ENCODE measurements at regions not wholly inside any gene's neighbourhood (a gene's known extent, or its start where the extent isn't known, plus 50 kb on each side); places are given as distances from the start of the nearest gene placed in this dataset.

GRCh38 chr4:35900286-35901243 is 343.7 kb downstream of the ARAP2 start:
- intact Hi-C loops (cut with DNase I, micrococcal nuclease), result no loop called here
- ATAC-seq (no peak), DNase-seq (no peak)

- ATAC-seq, result no peak
- DNase-seq, result no peak
- intact Hi-C loops (cut with DNase I, micrococcal nuclease), result no loop called here
Observed at GRCh38 chr4:35912174-35912573, 332.1 kb downstream of the ARAP2 start.

DNA sequence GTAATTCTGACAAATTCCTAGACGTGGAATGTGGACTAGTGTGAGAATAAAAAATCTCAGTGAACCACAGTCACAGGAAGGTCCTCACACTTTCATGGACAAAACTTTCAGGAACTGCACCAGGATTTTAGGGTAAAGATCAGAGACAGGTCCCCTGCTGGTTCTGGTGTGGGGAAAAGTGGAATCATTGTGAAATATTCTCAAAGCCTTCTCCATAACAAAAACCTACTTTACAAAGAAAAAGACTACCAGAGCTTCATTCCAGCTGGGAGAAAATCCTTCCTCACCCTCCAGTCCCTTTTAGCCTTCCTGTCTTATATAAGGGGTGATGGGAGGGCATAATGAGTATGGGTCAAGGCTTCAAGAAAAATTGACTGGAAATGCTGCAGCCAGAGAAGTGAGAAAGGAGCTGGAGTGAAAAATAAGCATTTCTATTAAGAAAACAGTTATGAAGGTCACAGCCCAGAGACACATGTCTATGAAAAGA is 325.8 kb downstream of the ARAP2 start:
- ATAC-seq (no peak), DNase-seq (no peak)
- intact Hi-C loops (cut with DNase I, micrococcal nuclease), result no loop called here

DNA sequence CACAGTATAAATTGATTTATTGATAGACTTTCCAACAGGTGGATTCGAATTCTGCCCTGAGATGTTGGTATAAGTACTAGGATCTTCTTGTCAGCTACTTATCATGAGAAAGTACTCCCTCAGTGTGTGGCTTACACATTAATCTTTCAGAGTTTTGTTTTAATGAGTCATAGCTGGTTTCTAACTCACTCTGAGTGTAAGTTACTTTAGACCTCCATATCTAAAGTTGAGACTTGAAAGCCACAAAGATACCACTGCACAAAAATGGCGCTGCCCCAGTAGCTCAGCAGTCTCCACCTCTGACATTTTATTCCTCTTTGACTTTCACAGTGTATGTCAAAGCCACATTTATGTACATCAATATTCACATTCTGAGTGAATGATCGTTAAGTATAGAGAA is 318.5 kb downstream of the ARAP2 start:
- intact Hi-C loops (cut with DNase I, micrococcal nuclease), result no loop called here
- ATAC-seq, result no peak

GRCh38 chr4:35926788-35927187 is 317.5 kb downstream of the ARAP2 start:
- intact Hi-C loops (cut with DNase I, micrococcal nuclease), result no loop called here

More for the DNA sequence above, 318.5 kb downstream of the ARAP2 start:
- no peak for DNase-seq

DNA sequence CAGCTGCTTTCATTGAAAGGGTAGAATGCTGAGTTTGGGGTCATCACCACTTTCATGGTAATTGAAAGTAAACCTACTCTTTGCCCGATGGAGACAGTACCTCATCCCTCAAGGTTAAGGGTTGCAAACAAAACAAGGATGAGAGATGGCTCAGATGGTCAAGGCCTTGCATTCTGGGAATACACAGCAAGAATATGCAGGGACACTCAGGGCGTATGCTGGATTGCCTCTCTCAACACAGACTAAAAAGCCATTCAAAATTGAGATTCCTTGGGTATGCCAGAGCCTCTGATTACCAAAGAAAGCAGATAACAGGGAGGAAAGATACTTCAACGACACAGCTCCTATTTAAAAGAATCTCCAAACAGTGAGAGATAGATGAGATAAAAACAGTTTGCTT is 310.4 kb downstream of the ARAP2 start:
- DNase-seq (no peak), ATAC-seq (no peak)
- intact Hi-C loops (cut with DNase I, micrococcal nuclease), result no loop called here

More at GRCh38 chr4:35926788-35927187, 317.5 kb downstream of the ARAP2 start:
- ATAC-seq (no peak), DNase-seq (no peak)

GRCh38 chr4:35934320-35934981 is 309.9 kb downstream of the ARAP2 start:
- ATAC-seq, result no peak
- intact Hi-C loops (cut with DNase I, micrococcal nuclease), result no loop called here
- DNase-seq, result no peak

DNA sequence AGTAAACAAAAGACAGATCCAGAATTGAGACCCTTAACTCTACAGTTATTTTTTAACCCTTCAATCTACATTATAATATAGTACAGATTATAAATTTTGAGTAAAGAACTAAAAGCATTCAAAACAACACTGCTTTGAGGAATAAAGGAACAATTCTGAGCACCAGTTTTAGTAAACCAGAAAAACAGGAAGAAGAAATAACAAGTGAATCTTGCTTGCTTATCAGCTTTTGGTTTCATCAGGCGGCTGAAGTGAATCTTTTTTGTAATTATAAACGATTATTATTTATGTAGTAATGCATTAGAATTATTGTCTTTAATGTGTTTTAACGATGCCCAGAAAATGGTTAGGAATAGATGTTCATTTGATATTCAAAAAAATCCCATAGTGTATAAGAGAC is 305.4 kb downstream of the ARAP2 start:
- no peak for DNase-seq
- ATAC-seq, result no peak
- intact Hi-C loops (cut with DNase I, micrococcal nuclease), result no loop called here

DNA sequence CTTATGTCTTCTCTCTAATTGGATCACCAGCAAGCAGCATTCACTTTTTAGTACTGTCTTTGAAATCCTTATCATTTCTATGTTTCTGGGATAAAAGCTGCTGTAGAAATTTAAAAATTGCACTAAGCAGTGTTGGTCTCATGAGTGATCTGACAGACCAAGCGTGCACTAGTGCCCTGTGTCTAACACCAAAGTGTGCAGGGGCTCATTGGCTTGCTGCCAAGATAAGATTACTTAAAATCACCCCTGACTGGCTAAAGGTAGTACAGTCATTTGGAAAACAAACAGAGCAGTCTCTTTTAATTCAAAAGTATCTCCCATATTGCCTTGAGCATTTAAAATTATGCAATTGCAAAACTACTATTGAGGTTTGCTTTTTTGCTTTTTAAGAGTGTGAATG is 304.6 kb downstream of the ARAP2 start:
- ATAC-seq (no peak), DNase-seq (no peak)
- intact Hi-C loops (cut with DNase I, micrococcal nuclease), result no loop called here

DNA sequence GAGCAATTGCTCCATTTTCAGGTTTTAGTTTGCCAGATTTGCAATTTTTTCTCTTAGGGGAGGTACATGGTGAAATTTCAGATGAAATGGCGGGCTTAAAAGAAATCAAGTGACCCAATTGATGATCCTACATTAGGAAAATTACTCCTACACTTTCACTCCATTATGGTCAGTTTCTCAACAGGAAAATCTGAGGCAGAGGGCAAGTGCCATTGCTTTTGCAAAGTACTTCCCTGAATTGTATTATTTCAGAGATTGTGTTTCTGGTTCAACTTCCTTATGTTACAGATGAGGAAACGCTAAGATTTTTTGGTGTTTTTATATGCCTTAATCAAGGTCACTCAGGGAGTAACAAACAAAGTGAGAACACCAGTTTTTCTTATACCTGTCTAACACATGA is 302.2 kb downstream of the ARAP2 start:
- intact Hi-C loops (cut with DNase I, micrococcal nuclease), result no loop called here
- no peak for DNase-seq
- no peak for ATAC-seq

DNA sequence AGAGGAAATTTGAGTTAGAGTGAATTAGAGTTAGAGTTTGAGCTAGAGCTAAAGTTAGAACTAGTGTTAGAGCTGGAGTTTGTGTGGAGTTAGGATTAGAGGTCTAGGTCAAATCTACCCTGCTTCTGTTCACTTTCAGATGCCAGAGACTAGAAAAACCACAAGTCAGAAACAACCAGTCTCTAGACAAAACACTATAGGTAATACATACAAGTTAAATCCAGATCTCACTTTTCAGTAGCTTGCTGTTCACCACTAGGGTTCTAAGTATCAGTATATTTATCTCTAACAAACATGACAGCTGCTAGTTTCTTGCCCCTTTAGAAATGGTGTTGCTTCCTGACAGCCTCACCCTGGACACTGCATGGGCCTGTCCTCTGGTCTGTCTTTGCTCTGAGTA is 300.7 kb downstream of the ARAP2 start:
- no peak for DNase-seq
- ATAC-seq, result no peak
- intact Hi-C loops (cut with DNase I, micrococcal nuclease), result no loop called here

GRCh38 chr4:35948171-35948570 is 296.1 kb downstream of the ARAP2 start:
- intact Hi-C loops (cut with DNase I, micrococcal nuclease), result no loop called here
- ATAC-seq, result no peak
- no peak for DNase-seq

DNA sequence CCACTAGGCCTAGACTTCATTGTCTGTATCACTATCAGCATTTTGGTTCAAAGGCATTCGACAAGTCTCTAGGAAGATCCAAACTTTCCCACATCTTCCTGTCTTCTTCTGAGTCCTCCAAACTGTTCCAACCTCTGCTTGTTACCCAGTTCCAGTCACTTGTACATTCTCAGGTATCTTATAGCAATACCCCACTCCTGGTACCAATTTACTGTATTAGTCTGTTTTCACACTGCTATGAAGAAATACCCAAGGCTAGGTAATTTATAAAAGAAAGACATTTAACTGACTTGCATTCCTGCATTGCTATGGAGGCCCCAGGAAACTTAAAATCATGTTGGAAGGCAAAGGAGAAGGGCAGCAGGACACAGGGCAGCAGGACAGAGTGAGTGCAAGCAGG is 293.9 kb downstream of the ARAP2 start:
- intact Hi-C loops (cut with DNase I, micrococcal nuclease), result no loop called here
- no peak for DNase-seq
- no peak for ATAC-seq

- intact Hi-C loops (cut with DNase I, micrococcal nuclease), result no loop called here
- no peak for DNase-seq
- ATAC-seq, result peak; percentile 83
Observed at GRCh38 chr4:35952751-35953150, 291.6 kb downstream of the ARAP2 start.

- intact Hi-C loops (cut with DNase I, micrococcal nuclease), result no loop called here
Observed at GRCh38 chr4:35963383-35963782, 280.9 kb downstream of the ARAP2 start.

GRCh38 chr4:35963974-35964515 is 280.3 kb downstream of the ARAP2 start:
- DNase-seq (no peak), ATAC-seq (no peak)
- intact Hi-C loops (cut with DNase I, micrococcal nuclease), result no loop called here

More at GRCh38 chr4:35963383-35963782, 280.9 kb downstream of the ARAP2 start:
- no peak for ATAC-seq
- no peak for DNase-seq

- ATAC-seq (no peak), DNase-seq (no peak)
- intact Hi-C loops (cut with DNase I, micrococcal nuclease), result no loop called here
Observed at GRCh38 chr4:35965300-35965699, 279.0 kb downstream of the ARAP2 start.

DNA sequence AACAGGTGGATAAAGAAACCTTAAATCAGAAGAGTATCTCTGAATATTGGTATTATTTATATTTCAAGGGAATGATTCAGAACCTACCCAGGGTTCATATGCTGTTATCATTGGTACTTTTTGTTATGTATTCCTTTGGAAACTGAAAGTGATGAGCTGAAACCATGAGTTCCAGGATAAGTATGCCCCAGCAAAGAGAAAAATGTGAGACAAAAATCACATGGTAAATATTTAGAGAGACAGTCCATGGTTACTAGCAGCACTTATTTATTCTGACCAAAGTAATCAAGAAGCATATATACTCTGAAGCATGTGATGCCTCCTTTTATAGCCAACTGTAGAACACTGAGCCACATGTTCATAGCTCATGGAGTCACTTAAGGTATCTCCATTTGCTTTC is 277.7 kb downstream of the ARAP2 start:
- no peak for ATAC-seq
- DNase-seq, result no peak
- intact Hi-C loops (cut with DNase I, micrococcal nuclease), result no loop called here

GRCh38 chr4:35970366-35970960 is 273.9 kb downstream of the ARAP2 start:
- DNase-seq (no peak), ATAC-seq (no peak)
- intact Hi-C loops (cut with DNase I, micrococcal nuclease), result no loop called here

DNA sequence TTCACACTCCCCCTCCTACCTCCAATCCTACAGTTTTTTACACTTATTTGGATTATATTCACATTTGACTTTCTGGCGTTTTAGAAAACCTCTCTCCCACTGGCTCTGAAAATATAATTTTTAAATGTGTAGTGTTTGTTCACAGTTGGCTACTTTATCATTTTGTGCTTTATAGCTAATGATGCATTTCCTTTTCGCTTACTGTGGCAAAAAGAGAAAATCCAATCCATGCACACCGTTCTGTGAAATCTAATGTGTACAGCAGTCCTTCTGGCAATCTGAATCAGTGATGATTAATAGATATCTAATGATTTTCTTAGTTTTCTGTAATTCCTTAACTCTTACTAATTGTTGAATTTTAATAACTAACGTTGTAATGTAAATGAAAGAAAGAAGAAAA is 271.5 kb downstream of the ARAP2 start:
- DNase-seq (no peak), ATAC-seq (no peak)
- intact Hi-C loops (cut with DNase I, micrococcal nuclease), result no loop called here
